WERI-Rb-1 (cell line): ENCODE measurements at regions not wholly inside any gene's neighbourhood (a gene's known extent, or its start where the extent isn't known, plus 50 kb on each side); places are given as distances from the start of the nearest gene placed in this dataset.

Source experiments
- DNase-seq: peaks from one replicate; pipeline ENCODE4 v3.0.0-alpha.2; 2020
- H3K27ac ChIP-seq: fragments of 250-450 bp; sonication (Bioruptor Pico); 2 replicates; pipeline ENCODE4 v1.5.1; 2020; ENCODE audit warnings: mild to moderate bottlenecking, moderate library complexity
- H3K27me3 ChIP-seq: fragments of 250-450 bp; sonication (Bioruptor Pico); 2 replicates; pipeline ENCODE4 v1.5.1; 2021; ENCODE audit warnings: mild to moderate bottlenecking, low read depth, moderate library complexity; ENCODE audit not compliant: insufficient read depth, severe bottlenecking
- H3K36me3 ChIP-seq: fragments of 250-450 bp; sonication (Bioruptor Pico); 2 replicates; pipeline ENCODE4 v1.5.1; 2020; ENCODE audit warnings: mild to moderate bottlenecking, moderate library complexity
- H3K4me3 ChIP-seq: 2 replicates; pipeline ENCODE4 v1.5.1; 2011; ENCODE audit warnings: low read depth, mild to moderate bottlenecking, control low read depth, low read length
- H3K9me3 ChIP-seq: fragments of 250-450 bp; sonication (Bioruptor Pico); 2 replicates; pipeline ENCODE4 v1.5.1; 2021; ENCODE audit warnings: mild to moderate bottlenecking, moderate library complexity; ENCODE audit not compliant: severe bottlenecking
- TF ChIP-seq, protein P1 (sequence below): IDR thresholded peaks from 2 replicates; pipeline ENCODE4 v1.5.1; 2011; ENCODE audit warnings: low read depth, mild to moderate bottlenecking, control low read depth, inconsistent platforms, low read length

DNA sequence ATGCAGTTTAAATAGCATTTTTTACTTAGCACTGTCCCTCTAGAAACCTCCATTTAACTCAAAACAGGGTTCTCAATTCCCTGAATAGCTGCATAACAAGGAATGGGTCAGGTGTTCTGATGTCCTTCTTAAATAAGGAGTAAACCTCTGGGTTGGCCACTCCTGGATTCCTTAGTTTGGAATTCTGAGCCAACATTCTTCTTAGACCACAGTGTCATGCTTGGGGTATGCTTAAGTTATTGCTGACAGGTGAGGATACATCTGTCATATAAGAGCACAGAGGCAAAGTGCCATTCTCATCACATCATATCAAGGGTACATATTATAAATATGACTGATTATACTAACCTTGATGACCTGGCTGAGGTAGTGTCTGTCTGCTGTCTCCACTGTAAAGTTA is 179.9 kb upstream of the SEMA6A start:
- TF ChIP-seq, protein P1, sequence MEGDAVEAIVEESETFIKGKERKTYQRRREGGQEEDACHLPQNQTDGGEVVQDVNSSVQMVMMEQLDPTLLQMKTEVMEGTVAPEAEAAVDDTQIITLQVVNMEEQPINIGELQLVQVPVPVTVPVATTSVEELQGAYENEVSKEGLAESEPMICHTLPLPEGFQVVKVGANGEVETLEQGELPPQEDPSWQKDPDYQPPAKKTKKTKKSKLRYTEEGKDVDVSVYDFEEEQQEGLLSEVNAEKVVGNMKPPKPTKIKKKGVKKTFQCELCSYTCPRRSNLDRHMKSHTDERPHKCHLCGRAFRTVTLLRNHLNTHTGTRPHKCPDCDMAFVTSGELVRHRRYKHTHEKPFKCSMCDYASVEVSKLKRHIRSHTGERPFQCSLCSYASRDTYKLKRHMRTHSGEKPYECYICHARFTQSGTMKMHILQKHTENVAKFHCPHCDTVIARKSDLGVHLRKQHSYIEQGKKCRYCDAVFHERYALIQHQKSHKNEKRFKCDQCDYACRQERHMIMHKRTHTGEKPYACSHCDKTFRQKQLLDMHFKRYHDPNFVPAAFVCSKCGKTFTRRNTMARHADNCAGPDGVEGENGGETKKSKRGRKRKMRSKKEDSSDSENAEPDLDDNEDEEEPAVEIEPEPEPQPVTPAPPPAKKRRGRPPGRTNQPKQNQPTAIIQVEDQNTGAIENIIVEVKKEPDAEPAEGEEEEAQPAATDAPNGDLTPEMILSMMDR = no peak
- no peak overlapping the region for H3K27ac ChIP-seq
- peaks cover 5% of the 10 kb centered on the region for H3K9me3 ChIP-seq
- H3K27me3 ChIP-seq = no peaks in the 10 kb centered on the region
- no peak for DNase-seq
- H3K4me3 ChIP-seq = no peak overlapping the region
- H3K36me3 ChIP-seq = no peaks in the 10 kb centered on the region

DNA sequence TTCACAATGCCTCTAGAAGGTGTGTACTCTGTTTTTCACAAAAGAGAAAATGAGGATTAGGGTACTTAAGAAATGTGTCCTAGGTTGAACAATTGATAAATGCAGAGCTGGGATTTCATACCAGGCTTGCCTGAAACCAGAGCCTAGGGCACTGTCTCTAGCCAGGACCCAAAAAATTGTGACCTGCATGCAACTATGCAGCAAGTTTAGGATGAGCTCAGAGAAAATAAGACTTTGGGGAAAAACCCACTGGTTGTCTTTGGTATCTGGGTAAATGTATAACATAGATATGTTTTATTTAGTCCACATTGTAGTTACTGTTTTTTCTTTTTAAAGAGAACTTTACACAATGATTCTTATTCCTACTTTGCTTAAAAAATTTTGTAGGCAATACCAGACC is 177.1 kb upstream of the SEMA6A start:
- Histone ChIP-seq H3K36me3 (no peaks in the 10 kb centered on the region), H3K27me3 (no peaks in the 10 kb centered on the region), H3K9me3 (peaks cover 5% of the 10 kb centered on the region), H3K4me3 (no peak overlapping the region), H3K27ac (peak overlapping the region; percentile 56)
- no peak for DNase-seq
- TF ChIP-seq, protein P1 = no peak

DNA sequence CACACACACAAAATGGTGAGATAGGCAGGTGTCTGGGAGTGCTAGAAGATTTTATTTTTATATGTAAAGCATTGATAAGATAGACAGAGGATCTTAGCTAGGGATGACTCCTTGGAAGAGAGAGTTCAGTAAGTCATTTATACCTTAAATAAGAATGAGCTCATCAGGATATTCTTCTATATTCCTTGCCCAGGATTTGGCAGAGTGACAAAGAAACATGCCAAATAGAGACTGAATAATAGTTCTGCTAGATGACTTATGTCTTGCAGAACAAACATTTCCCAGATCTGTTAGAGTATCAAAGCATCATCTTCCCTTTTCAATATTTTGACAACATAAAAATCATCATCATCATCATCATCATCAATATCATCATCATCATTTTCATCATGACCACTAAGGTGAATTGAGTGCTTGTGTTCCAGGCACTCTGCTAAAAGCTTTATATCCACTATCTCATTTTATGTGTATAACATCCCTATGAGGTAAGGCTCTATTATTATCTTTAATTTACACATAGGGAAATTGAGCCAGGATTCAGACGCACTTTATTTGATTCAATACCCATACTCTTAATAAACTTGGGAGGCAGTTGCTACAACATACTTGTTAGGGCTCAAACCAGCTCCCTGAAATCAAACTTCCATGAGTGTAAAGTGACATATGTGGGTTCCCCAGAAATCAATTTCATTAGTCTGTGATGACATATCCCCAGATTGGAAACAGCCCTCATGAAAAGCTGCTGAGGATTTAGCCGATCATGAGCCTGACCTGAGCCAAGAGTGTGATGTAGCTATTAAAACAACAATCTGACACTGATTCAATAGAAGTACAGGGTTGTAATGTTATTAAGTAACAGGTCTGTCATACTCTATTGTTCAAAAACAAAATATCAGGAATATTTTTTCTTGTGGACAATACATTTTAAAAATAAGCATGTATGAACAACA is 176.3 kb upstream of the SEMA6A start:
- Histone ChIP-seq H3K36me3 (no peaks in the 10 kb centered on the region), H3K27me3 (no peaks in the 10 kb centered on the region), H3K9me3 (no peaks in the 10 kb centered on the region), H3K27ac (peak overlapping the region; percentile 56), H3K4me3 (no peak overlapping the region)
- peak; percentile 61 for DNase-seq
- TF ChIP-seq, protein P1 = no peak

DNA sequence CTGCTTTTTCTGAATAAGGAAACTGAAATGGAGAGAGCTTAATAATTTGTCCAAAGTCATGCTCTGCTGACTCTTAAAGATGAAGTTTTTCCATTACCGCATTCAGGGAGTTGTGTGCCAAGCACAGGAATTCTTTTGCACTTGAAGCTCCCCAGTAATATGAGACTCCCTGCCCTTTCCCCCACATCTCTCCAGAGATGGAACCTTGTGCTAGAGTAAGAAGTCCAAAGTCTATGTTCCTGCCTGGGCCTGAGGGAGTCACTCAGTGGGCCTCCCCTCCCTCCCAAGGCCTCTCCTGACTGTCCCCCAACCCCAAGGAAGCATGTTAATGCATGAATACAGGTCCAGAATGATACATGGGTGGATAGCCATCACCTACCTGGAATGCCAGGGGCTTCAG is 173.3 kb upstream of the SEMA6A start:
- no peak for DNase-seq
- Histone ChIP-seq H3K27me3 (no peaks in the 10 kb centered on the region), H3K27ac (no peak overlapping the region), H3K9me3 (peaks cover 3% of the 10 kb centered on the region), H3K36me3 (no peaks in the 10 kb centered on the region), H3K4me3 (no peak overlapping the region)
- TF ChIP-seq, protein P1 = no peak

DNA sequence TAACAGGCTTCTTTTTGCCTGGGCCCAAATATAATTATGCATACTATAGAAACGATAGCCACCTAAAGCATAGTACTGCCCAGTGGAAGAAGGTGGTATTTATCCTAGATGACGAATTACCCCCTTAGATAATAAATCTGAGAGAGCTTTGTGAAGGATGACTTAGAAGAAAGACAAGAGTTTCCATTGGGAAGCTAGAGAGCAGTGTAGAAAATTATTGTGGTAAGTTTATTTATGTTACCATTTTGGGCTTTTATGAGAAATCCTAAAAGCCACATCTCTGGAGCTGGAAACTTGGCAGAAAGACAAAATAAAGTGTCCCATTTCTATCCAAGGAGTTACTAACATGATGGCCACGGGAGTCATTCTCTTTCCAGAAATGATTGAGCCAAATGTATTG is 172.0 kb upstream of the SEMA6A start:
- Histone ChIP-seq H3K27me3 (no peaks in the 10 kb centered on the region), H3K36me3 (no peaks in the 10 kb centered on the region), H3K9me3 (peaks cover 3% of the 10 kb centered on the region), H3K27ac (no peak overlapping the region), H3K4me3 (no peak overlapping the region)
- TF ChIP-seq, protein P1 = no peak
- DNase-seq = no peak
